NOMO-1 treated with DMSO at 0.1 percent for 48 hours (cell line): ENCODE measurements at regions not wholly inside any gene's neighbourhood (a gene's known extent, or its start where the extent isn't known, plus 50 kb on each side); places are given as distances from the start of the nearest gene placed in this dataset.
"Not testable (repeated sequence)": the region's sequence is repeated elsewhere in the genome, so short reads cannot be mapped to it uniquely, and the experiment has no call there.

Experiments
- DNase-seq: peaks from one replicate; lab custom pipeline; 2025; ENCODE audit not compliant: unreplicated experiment; lab: John Stamatoyannopoulos, UW

DNA sequence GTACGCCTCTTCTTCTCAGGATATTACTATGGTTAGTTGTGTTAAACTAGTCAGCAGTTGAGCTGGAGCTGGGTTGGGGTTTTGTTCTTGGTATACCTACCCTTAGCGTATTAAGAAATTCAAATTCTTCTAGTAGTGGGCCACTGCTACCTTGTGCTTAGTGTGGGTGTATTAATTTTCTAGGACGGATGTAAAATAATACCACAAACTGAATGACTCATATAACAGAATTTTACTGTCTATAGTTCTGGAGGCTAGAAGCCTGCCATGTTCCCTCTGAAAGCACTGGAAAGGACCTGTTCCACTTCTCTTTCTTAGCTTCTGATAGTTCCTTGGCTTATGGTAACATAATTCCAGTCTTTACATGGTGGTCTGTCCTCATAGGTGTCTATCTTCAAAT, 1274.7 kb downstream of the ADGRL3 start:
- DNase-seq = no peak

- DNase-seq = no peak
Observed at GRCh38 chr4:62471021-62471420, 1270.9 kb downstream of the ADGRL3 start.

DNA sequence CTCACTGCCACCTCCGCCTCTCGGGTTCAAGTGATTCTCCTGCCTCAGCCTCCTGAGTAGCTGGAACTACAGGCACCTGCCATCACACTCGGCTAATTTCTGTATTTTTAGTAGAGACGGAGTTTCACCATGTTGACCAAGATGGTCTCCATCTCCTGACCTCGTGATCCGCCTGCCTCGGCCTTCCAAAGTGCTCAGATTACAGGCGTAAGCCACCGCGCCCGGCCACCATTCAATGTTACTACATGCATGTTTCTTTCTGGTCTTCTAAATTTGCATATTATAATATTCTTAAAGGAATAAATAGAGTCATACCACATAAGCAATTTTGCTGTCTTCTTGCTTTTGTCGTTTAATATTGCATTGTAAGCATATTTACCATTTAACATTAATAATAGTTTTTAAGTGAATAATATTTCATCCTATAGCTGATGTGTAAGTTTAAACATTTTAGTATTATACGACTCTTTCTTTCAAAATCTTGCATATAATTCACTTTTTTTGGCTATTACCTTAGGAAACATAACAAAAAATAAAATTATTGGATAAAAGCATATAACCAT, 1270.4 kb downstream of the ADGRL3 start:
- no peak for DNase-seq

DNA sequence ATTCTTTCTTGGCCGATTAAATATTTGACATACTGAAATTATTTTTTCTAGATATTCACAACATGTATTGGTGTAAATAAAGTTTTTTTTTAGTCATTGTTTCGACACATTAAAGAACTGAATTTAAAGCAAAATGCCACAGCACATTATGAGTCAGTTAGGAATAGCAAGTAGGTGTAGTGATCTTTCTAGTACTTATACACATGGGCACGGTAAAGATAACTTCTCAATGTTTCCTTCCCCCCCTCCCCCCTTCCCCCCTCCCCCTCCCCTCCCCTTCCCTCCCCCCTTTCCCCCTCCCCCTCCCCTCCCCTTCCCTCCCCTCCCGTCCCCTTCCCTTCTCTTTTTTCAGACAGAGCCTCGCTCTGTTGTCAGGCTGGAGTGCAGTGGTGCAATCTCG, 1269.9 kb downstream of the ADGRL3 start:
- no peak for DNase-seq

DNA sequence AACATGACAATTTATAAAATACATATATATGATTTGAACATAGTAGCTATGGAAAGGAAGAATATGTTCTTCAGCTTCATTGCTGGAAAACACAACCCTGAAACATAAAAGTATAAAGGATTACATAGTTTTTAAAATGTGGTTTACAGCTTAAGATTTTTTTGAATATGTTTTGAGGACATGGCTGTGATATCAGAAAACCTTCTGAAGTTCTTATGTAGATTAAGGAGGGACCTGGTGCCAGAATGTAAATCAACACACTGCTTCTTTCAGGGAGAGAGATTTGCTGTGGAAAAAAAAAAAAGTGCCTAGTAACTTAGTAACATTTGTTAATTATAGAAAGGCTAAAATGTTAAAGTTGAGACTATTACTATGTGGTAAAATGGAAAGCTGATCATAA, 1261.8 kb downstream of the ADGRL3 start:
- DNase-seq = no peak

DNA sequence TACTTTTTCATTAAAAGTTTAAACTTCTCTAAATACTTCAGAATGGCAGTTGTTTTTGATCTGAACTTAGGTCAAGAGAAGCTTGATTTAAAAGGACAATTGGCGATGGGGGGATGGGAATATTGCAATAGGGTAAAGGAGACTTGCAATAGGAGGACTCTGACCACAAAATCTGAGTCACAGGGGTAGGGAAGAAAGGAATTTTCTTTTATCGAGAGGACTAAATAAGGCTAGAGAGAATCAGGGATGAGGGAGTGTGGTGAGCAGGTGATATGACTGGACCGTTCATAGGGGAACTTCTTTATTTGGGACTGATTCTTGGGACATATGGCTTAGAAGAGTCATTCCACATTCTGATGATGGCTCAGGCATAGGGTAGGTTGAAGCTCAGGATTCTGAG, 1260.2 kb downstream of the ADGRL3 start:
- DNase-seq = no peak

DNA sequence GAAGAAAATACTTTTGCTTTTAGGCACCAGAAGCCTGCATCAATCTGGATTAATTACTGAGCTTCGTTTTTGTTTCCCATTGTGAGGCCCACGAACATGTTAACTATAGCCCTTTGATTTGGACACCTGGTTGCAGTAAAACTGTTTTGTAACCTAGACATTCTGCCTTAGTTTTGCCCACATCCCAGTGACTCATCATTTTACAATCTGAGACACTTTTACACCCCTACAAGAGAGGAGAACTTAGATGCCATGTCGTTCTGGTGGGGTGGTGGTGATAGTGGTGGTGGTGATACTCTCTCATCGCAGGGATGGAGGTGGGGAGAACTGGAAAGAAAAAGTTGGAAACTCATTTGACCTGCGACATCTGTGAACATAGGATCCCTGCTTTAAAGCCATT, 1257.2 kb downstream of the ADGRL3 start:
- DNase-seq = no peak

GRCh38 chr4:62455871-62456270, 1255.7 kb downstream of the ADGRL3 start:
- DNase-seq = no peak

- no peak for DNase-seq
Observed at GRCh38 chr4:62454535-62454934, 1254.4 kb downstream of the ADGRL3 start.

- no peak for DNase-seq
Observed at GRCh38 chr4:62450740-62451139, 1250.6 kb downstream of the ADGRL3 start.

DNA sequence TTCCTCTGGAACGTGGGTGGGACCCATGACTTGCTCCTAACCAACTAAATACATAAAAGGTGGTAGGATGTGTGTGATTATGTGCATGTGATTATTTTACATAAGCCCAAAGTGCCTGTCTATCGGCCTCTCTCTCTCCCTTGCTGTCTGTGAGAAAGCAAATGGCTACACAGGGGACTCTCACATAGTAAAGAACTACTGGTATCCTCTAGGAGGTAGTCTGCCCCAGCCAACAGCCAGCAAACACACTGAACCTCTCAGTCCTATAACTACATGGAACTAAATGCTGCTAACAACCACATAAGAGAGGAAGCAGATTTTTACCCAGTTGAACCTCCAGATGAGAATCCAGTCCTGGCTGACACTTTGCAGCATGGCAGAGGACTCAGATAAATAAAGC, 1249.4 kb downstream of the ADGRL3 start:
- no peak for DNase-seq

DNA sequence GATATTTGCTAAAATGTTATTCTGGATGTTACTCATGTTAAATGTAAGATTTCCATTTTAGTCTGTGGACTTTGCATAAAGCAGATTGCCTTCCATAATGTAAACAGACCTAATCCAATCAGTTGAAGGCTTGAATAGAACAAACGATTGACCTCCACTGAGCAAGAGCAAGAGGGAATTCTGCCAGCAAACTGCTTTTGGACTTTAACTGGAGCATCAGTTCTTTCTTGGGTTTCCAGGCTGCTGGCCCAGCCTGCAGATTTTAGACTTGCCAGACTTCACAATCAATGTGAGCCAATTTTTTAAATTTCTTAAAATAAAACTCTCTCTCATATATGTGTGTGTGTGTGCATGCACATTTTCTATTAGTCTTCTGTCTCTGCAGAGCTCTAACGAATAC, 1248.8 kb downstream of the ADGRL3 start:
- no peak for DNase-seq

DNA sequence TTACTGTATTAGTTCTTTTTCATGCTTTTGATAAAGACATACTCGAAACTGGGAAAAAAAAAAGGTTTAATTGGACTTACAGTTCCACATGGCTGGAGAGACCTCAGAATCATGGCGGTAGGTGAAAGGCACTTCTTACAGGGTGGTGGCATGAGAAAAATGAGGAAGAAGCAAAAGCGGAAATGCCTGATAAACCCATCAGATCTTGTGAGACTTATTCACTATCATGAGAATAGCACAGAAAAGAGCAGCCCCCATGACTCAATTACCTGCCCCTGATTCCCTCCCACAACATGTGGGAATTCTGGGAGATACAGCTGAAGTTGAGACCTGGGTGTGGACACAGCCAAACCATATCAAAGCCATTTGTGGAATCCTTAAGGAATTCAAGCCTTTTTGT, 1238.9 kb downstream of the ADGRL3 start:
- DNase-seq = no peak

- DNase-seq = no peak
Observed at GRCh38 chr4:62434921-62435320, 1234.8 kb downstream of the ADGRL3 start.

DNA sequence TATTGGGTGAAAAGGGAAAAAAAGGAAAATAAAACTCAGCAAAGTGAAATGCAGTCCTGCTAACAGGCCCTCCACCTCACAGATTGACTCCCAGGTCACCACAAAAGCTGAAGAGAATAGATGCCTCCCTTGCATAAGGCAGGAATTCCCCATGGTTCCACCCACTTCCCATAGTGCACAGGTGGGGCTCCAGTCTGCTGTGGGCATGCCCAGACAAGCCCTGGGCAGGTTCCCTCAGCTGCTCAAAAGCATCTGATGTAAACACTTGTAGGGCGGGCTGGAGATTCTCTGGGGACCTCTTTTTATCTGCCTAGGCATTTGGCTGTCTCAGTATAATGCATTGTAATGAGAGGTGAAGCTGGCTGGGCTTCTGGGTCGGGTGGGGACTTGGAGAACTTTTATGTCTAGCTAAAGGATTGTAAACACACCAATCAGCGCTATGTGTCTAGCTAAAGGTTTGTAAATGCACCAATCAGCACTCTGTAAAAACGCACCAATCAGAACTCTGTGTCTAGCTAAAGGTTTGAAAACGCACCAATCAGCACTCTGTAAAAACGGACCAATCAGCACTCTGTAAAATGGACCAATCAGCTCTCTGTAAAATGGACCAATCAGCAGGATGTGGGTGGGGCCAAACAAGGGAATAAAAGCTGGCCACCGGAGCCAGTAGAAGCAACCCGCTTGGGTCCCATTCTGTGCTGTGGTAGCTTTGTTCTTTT, 1231.5 kb downstream of the ADGRL3 start:
- DNase-seq = not testable (repeated sequence)

DNA sequence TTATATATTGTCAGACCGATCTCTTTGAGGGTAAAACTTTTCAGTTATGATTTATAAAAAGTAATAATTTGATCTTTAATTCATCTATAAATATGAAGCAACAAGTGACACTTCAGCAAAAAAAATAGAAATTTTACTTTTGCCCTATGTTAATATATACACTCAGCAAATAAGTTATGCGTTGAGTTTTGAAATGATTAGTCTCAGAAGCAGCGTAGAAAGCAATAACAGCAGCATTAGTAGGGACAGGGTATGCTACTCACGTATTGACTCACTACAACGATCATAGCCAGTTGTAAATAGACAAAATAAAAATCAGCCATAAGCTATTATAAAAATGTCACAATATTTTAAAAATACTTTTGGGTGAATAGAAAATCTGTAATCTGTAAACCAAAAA, 1229.2 kb downstream of the ADGRL3 start:
- no peak for DNase-seq

- DNase-seq = no peak
Observed at GRCh38 chr4:62415256-62415655, 1215.1 kb downstream of the ADGRL3 start.

- no peak for DNase-seq
Observed at GRCh38 chr4:62414563-62414962, 1214.4 kb downstream of the ADGRL3 start.

GRCh38 chr4:62410371-62411003, 1210.4 kb downstream of the ADGRL3 start:
- DNase-seq = no peak

DNA sequence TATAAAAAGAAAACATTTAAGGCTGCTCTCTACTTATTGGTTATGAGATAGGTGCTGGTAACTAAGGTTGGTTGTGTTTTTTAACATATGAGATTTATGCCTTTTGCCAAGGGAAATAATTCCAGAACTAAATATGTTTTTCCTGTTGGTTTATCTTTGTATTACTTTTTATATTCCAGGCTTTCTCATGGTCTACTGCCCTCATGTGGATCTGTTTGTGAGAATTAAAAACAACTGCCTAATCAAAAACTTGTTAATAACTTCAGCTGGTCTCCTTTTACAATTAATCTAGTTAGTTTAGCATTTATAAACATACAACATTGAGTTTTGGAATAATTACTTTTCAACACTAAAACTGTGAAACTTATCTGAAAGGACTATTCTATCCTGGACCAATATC, 1208.3 kb downstream of the ADGRL3 start:
- no peak for DNase-seq

GRCh38 chr4:62407534-62407933, 1207.4 kb downstream of the ADGRL3 start:
- DNase-seq = peak; percentile 51

DNA sequence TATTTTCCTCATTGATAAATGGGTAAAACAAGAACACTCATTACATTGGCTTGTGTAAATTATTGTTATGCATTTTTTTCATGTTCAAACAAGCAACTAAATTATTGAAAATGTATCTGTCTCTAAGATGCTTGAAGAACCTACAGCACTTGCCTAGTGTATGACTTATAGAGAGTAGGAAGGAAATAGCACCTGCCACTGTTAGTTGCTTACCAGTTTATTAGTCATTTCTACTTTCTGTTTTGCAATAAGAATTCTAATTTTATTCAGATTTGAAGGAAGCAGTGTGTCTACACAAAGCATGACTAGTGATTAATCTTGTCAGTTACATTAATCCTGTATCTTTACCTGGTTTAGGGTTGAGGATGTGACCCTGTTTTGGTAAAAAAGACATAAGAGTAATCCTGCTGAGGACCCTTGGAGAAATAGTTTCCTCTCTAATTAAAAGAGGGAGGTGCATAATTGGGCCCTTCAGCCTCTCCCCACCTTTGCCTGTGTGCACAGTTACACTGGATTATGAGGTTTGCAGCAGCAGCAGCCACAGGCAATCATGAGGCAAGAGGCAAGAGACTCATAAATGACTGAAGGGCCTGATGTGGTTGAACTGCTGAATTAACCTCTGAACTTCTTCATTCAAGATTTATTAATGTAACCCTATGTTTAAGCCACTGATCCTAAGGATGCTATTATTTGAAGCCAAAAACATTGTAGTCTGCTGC, 1202.1 kb downstream of the ADGRL3 start:
- peak; percentile 84 for DNase-seq
